ENCODE measurements at regions not wholly inside any gene's neighbourhood (a gene's known extent, or its start where the extent isn't known, plus 50 kb on each side); places are given as distances from the start of the nearest gene placed in this dataset.
"Not testable (repeated sequence)": the region's sequence is repeated elsewhere in the genome, so short reads cannot be mapped to it uniquely, and the experiment has no call there.

GRCh38 chr16:10282367-10282766 is 100.1 kb upstream of the GRIN2A start:
- intact Hi-C loops (cut with DNase I) = no loop called here
- H3K27me3 ChIP-seq = no peaks in the 10 kb centered on the region
- H3K4me1 ChIP-seq = no peaks in the 10 kb centered on the region
- no peaks in the 10 kb centered on the region for H3K9me3 ChIP-seq
- H3K36me3 ChIP-seq = no peaks in the 10 kb centered on the region
- H3K27ac ChIP-seq = no peak overlapping the region
- TF ChIP-seq POLR2A (IDR thresholded peaks at IDR 0.05) (no peak), CTCF (IDR thresholded peaks at IDR 0.05) (no peak), POLR2AphosphoS5 (IDR thresholded peaks at IDR 0.05; ENCODE audit: insufficient read depth in 1 of 2, low read depth in 1 of 2) (no peak)
- H3K4me3 ChIP-seq = no peak overlapping the region
- no peak for DNase-seq (ENCODE audit: extremely low spot score in 2 of 2)

- H3K36me3 ChIP-seq; H3K27me3 ChIP-seq; DNase-seq (ENCODE audit: extremely low spot score in 2 of 2); H3K4me3 ChIP-seq; H3K9me3 ChIP-seq; intact Hi-C loops (cut with DNase I); H3K27ac ChIP-seq; H3K4me1 ChIP-seq: not testable (repeated sequence)
Observed at GRCh38 chr16:10283246-10283645, 101.0 kb upstream of the GRIN2A start.

- H3K9me3 ChIP-seq; intact Hi-C loops (cut with DNase I); DNase-seq (ENCODE audit: extremely low spot score in 2 of 2); H3K27me3 ChIP-seq; H3K36me3 ChIP-seq; H3K4me3 ChIP-seq; H3K27ac ChIP-seq; H3K4me1 ChIP-seq: not testable (repeated sequence)
Observed at GRCh38 chr16:10290467-10291105, 95.3 kb upstream of the ATF7IP2 start.

- H3K27ac ChIP-seq; H3K27me3 ChIP-seq; DNase-seq (ENCODE audit: extremely low spot score in 2 of 2); intact Hi-C loops (cut with DNase I); H3K4me1 ChIP-seq; H3K4me3 ChIP-seq; H3K36me3 ChIP-seq; H3K9me3 ChIP-seq: not testable (repeated sequence)
Observed at GRCh38 chr16:10292197-10292596, 93.7 kb upstream of the ATF7IP2 start.

- H3K36me3 ChIP-seq; H3K9me3 ChIP-seq; DNase-seq (ENCODE audit: extremely low spot score in 2 of 2); H3K27ac ChIP-seq; H3K4me1 ChIP-seq; intact Hi-C loops (cut with DNase I); H3K4me3 ChIP-seq; H3K27me3 ChIP-seq: not testable (repeated sequence)
Observed at GRCh38 chr16:10292976-10293375, 92.9 kb upstream of the ATF7IP2 start.

GRCh38 chr16:10294153-10294552 is 91.7 kb upstream of the ATF7IP2 start:
- H3K4me1 ChIP-seq; H3K36me3 ChIP-seq; intact Hi-C loops (cut with DNase I); H3K27me3 ChIP-seq; DNase-seq (ENCODE audit: extremely low spot score in 2 of 2); H3K4me3 ChIP-seq; H3K9me3 ChIP-seq; H3K27ac ChIP-seq: not testable (repeated sequence)

- H3K4me3 ChIP-seq = no peak overlapping the region
- no peaks in the 10 kb centered on the region for H3K4me1 ChIP-seq
- DNase-seq (ENCODE audit: extremely low spot score in 2 of 2) = no peak
- H3K9me3 ChIP-seq = no peaks in the 10 kb centered on the region
- TF ChIP-seq POLR2A (IDR thresholded peaks at IDR 0.05) (no peak), POLR2AphosphoS5 (IDR thresholded peaks at IDR 0.05; ENCODE audit: insufficient read depth in 1 of 2, low read depth in 1 of 2) (no peak), CTCF (IDR thresholded peaks at IDR 0.05) (no peak)
- no peaks in the 10 kb centered on the region for H3K36me3 ChIP-seq
- no peak overlapping the region for H3K27ac ChIP-seq
- no peaks in the 10 kb centered on the region for H3K27me3 ChIP-seq
- intact Hi-C loops (cut with DNase I) = no loop called here
Observed at GRCh38 chr16:10296956-10297340, 88.9 kb upstream of the ATF7IP2 start.
